Left forelimb (tissue), 1 donor: ENCODE measurements at regions not wholly inside any gene's neighbourhood (a gene's known extent, or its start where the extent isn't known, plus 50 kb on each side); places are given as distances from the start of the nearest gene placed in this dataset.
"Not testable (repeated sequence)": the region's sequence is repeated elsewhere in the genome, so short reads cannot be mapped to it uniquely, and the experiment has no call there.

Experiments
- DNase-seq: peaks from one replicate; pipeline ENCODE4 v3.0.0-alpha.2; 2018; ENCODE audit warnings: low spot score

DNA sequence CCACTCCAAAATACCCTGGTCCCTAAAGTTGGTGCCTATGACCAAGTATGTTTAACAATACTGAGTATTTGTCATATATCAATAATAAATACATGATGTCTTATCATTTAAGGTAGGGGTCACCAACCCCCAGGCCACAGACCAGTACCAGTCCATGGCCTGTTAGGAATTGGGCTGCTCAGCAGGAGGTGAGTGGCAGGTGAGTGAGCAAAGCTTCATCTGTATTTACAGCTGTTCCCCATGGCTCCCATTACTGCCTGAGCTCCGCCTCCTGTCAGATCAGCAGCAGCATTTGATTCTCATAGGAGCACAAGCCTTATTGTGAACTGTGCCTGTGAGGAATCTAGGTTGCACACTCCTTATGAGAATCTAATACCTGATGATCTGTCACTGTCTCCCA lies 126.2 kb downstream of the HNRNPD start:
- no peak for DNase-seq

DNA sequence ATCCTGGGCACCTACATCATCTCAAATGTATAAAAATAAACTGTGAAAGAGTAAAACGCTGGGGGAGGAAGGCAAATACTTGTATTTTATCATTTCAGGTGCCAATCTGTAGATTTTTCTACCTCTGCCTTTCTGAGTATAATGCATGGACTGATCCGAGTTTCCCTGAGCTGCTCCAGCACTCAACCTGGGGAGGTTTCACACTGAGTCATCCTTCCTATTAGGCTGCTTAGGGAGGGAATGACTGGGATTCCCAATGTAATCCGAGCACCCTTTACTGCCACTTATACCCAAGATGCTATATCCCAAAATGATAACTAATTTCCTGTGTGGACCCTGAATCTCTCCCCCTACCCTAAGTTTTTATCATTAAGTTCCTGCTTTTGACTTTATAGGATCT lies 126.6 kb downstream of the HNRNPD start:
- no peak for DNase-seq

DNA sequence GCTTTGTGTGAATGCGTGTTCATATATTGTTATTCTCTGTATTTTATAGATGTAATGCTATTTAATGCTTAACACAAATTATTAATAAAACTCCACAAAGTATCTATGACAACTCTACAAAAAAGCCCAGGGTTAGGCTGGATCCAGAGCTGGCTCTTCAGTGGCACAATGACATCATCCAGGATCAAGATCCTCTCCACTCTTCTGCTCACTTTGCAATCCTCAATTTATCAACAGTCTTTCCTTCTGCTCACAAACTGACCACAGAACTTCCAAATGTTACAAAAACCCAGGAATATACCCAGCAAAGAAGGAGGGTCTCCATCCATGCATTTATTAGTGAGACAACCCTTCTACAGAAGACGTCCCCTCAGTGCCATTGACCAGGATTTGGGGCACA lies 132.3 kb downstream of the HNRNPD start:
- no peak for DNase-seq

DNA sequence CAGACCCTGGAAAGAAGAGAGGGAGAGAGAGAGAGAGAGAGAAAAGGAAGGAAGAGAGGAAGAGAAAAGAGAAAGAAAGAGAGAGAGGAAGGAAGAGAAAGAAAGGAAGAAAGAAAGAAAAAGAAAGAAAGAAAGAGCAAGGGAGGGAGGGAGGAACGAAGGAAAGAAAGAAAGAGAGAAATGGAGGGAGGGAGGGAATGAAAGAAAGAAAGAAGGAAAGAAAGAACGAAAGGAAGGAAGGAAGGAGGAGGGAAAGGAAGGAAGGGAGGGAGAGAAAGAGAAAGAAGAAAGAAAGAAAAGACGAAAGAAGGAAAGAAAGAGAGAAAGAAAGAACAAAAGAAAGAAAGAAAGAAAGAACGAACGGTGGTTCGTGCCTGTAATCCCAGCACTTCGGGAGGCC lies 133.4 kb downstream of the HNRNPD start:
- no peak for DNase-seq

DNA sequence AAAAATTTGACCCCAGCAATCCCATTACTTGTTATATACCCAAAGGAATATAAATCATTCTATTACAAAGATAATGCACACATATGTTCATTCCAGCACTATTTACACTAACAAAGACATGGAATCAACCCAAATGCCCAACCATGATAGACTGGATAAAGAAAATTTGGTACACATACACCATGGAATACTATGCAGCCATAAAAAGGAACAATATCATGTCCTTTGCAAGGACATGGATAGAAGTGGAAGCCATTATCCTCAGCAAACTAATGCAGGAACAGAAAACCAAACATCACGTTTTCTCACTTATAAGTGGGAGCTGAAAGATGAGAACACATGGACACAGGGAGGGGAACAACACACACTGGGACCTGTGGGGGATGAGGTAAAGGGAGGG lies 136.6 kb downstream of the HNRNPD start:
- not testable (repeated sequence) for DNase-seq

DNA sequence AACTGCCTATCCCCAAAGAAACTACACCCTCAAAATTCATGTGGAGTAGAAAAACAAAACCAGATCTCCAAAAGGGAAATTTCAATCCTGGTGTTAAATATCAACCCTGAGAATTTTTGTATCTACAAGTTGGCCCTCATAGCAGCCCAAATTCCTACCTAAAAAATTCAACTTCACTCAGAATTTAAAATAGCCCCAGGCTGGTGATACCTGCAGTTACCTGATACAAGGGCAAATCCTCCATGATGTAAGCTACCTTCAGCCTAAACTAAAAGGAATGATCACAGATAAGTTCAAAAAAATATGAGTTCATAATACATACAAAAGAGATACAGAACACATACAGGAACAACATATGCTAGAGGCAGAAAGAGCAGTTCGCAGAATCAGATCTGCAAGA lies 138.4 kb downstream of the HNRNPD start:
- DNase-seq: no peak

DNA sequence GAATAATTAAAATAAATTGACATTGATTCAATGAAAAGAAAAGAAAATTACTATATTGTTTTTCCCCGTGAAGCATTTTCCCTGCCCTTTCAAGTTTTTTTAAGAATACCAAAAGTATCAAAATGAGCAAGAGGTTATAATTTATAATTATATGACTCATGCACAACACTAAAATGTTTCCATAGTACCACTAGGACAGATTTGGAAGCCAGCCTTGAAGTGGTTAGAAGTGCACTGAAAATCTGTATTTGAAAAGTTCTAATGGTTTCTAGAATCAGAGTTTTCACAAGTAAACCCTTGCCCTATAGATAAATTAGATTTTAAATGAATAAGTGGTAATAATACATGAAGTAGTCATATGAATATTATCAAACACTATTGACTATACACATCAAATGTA lies 140.9 kb downstream of the HNRNPD start:
- no peak for DNase-seq

DNA sequence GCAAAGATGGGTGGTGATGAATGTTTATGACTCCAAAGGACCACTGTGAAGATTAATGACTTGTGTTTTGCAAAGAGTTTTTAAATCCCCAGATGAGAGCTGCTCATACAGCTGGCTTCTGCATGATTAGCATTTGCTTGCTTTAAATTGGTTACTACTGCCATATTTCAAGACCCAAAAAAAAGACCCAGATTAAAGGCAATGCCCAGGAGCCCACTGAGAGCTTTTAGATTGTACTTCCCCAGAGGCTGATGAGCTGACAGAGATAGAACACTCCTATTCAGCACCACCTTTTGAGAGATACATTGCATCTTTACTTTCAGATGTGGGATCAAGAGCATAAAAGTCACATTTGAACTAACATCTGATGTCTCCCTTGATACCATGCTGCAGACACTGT lies 142.0 kb downstream of the HNRNPD start:
- DNase-seq: no peak

DNA sequence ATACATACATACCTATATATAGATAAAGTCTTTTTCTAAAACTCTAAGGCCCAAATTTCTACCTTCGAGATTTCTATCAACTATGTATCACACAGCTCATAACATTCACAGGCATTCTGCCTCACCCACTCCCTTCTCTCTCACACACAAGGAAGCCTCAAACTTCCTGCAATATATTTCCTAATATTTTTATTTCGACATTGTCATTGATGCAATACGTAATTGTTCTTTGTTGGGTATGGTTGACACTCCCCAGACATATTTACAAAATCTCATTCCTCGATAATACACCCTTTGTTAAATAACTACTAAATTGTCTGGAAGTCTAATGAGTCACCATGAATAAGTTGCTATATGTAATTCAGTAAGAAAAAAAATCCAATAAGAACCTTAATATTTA lies 143.5 kb downstream of the HNRNPD start:
- DNase-seq: no peak

DNA sequence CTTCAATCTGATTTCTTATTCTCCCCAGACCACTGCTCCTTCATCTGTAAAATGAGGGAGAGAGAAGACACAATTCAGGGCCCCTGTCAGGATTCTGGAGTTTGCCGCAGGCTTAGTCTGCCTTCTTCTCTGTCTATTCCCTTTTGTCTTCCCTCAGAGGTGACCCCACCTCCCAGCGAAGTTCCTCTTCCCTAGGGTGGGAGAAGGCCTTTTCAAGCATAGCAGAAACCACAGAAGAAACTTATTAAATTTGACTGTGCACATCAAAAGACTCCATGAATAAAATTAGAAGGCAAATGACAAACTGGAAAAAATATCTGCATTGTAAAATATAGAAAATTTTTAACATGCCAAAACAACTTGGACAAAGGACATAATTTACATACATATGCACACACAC lies 148.8 kb downstream of the HNRNPD start:
- DNase-seq: no peak

DNA sequence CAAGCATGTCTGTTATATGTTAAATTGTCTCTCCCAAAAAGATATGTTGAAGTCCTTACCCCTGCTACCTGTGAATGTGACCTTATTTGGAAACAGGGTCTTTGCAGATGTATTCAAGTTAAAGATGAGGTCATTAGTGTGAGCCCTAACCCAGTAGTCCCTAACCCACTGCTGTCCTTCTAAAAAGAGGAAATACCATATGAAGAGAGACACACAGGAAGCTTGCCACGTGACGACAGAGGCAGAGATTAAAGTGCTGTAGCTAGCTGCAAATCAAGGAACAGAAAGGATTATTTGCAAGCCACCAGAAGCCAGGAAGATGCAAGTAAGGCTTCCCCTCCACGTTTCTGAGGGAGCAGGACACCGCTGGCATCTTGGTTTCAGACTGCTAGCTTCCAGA lies 150.1 kb downstream of the HNRNPD start:
- no peak for DNase-seq

DNA sequence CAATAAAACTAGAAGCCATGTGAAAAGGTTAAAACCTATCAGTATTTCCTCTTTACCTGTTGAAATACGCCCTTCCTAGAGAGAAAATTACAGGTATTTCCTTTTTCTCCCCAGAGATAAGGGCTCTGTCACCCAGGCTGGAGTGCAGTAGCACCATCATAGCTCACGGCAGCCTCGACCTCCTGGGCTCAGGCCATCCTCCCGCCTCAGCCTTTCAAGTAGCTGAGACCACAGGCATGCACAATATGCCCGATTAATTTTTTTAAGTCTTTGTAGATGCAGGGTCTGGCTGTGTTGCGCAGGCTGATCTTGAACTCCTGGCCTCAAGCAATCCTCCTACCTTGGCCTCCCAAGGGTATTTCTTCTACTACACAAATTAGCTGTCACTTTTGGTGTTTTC lies 154.4 kb downstream of the HNRNPD start:
- no peak for DNase-seq

DNA sequence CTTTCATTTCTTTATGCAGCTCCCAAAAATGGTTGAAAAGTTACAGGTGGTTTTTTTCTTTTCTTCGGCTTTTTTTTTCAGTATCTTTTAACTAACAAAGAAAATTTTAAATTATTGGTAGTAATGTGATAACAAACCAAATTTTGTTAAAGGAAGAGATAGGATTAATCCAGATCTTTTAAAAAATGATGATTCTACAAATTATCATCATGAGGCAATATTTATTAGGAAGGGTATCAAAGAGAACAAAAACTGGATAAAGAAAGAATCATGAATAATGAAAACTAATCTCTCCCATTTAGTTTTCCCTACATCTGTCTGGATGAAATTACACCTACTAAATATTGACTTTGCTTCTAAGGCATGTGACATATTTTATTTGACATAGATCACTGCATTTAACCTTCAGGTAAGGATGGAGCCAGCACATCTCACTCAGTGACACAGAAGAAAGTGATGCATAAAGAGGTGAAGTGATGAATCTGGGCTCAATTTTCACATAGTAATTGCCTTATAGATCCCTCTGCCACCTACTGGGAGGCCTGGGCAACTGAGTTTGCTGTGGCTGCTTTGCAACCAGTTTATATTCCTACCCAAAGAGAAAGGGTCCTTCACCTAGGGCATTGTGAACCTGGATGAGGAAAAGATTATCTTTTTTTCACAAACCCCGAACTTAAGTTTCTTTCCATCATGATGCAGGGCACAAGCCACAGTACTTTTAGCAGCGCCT lies 155.6 kb downstream of the HNRNPD start:
- DNase-seq: no peak

DNA sequence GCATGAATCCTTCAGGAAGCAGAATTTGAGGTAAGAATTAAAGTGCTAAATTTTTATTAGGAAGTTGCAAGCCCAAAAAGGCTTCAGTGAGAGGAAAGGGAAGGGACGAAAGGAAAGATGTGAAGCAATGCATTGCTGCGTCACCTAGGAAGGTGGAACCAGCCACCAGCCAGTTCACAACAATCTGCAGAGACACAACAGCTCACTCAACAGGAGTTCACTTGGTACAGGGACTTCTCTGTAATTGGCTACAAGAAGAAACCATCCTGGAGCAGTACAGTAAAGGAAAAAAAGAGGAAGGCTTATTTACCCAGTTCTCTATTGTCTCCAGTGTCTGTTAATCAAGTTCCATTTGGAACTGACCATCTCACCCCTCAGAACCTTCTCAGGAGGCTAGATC lies 157.6 kb downstream of the HNRNPD start:
- DNase-seq: no peak

DNA sequence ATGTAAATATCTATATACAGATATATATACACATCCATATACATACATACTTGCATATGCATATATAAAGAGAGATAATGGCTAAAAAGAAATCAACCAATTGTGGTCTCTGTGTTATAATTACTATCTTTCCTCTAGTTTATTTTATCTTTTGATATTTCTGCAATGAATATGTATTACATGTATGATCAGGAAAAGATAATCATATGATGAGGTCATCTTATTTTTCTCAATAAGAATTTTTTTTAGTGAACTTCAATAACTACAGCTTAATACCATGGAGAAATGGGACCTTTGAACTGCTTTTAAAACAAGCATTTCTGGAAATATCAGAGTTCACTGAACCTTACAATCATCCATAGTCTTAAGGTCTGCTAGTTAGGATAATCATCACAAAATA lies 158.0 kb downstream of the HNRNPD start:
- no peak for DNase-seq

DNA sequence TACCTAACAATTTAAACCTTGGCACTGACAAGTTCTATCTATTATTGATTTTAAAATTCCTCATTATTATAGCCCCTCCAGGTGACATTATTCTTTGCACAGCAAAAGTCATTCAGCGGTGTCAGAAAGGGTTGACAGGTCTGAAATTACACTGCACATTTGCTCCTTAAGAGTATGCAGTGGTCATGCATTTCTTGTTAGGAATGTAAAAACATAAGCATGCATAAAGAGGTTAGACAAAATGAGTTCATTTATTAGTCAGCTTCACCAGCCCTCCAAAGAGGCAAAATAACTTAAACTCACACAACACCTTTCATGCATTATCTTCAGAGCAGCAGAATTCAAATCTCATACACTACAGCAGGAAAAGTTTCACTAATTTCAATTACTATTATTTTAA lies 158.8 kb downstream of the HNRNPD start:
- no peak for DNase-seq

DNA sequence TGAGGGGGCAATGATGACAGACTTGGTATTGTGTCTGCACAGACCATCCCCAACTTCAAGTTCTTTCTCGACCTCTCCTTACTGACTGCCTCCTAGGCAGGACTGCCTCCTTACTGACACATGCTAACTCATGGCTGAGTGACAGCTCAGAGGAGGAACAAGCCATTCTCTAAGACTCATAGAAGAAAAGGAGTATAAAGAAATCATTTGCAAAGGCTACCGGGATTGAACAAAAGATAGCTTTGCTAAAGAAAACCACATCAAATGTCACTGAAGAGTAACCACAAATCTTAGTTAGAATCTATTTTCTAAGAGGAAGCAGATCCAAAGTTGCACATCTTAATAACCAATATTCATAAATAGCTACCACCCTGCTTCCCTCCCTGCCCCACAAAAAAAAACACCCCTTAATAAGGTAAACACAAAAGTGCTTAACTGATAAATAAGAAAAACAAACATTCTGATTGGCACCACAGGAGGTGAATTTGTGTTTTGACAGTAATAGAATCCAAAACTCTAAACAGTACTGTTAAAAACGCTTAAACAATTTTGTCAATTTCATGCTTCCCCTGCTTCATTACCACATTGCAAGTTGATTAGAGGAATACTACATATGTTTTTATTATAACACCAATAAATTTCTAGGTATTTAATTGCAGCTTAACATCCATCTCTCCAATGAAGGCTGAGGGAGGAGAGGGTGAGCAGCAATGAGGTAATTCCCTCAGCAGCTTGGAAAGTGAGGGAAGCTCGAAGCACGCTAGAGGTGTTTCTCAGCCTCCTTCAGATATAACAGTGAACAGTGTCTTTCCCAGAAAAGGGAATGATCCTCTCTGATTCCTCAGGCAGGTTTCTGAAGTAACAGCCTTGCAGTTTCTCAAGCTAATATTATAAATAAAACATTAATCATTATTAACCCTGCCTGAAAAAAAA lies 160.0 kb downstream of the HNRNPD start:
- DNase-seq: no peak

DNA sequence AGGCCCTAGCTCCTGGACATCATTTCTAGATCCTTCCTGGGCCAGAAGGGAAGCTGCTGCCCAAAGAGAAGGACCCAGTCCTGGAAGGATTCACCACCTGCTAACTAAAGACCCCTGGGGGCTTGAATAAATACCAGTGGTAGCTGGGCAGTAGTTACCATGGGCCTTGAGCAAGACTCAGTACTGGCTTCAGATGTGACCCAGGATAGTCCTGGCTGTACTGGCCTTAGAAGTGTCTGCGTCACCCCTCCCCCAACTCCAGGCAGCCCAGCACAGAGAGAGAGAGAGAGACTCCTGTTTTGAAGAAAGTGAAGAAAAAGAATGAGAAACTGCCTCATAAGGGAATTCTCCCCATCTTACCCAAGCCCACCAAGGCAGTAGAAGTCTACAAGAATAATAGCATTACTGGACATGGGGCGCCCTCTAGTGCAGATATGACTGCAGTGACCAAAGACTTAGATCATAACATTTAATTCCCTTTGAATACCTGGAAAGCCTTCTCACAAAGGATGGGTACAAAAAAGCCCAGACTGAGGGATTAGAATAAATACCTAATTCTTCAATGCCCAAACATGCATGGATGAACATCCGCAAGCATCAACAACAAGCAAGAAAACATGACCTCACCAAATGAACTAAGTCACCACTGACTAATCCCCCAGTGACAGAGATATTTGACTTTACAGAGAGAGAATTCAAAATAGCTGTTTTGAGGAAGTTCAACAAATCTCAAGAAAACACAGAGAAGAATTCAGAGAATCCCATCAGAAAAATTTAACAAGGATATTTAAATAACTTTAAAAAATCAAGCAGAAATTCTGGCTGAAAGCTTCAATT lies 171.8 kb downstream of the HNRNPD start:
- no peak for DNase-seq

DNA sequence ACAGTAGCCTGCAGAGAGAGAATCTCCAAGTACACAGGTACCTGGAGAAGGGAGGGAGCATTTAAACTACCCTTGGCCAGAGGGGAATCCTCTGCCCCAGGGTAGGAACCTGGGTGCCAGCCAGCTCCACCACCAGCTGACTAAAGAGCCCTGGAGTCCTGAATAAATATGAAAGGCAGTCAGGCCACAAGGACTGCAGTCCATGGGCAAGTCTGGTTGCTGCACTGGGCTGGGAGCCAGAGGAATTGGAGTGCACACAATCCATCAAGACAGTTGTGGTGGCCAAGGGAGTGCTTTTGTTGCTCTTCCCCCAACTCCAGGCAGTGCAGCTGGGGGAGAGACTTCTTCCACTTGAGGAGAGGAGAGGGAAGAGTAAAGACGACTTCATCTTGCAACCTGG lies 172.5 kb downstream of the HNRNPD start:
- no peak for DNase-seq

DNA sequence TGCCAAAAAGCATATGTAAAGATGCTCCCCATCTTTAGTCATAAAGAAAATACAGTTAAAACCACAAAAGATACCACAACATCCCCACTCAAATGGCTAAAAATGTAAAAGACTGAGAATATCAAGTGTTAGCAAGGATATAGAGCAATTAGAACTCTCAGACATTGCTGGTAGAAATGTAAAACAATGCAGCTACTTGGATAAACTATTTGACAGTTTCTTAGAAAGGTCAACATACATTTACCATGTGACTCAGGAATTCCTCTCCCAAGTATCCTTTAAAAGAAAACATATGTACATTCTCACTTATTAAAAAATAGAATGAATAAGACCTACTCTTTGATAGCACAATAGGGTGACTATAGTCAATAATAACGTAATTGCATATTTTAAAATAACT lies 173.7 kb downstream of the HNRNPD start:
- DNase-seq: no peak

DNA sequence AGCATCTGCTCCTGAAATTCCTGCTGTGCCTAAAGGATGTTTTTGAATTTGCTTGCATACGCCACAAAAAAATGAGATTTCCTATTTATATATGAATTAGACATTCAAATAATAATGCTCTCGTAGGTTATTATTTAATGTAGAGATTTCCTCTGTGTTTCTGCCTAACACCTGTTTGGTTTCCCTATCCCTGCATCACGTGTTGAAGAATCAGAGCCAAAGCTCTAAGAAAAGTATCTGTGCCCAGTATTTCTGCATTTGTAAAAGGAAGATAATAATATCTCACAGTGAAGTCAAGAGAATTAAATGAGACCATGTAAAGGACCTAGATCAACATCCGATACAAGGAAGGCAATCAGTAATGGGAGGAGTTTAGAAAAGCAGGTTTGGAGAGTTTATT lies 179.5 kb downstream of the HNRNPD start:
- no peak for DNase-seq

DNA sequence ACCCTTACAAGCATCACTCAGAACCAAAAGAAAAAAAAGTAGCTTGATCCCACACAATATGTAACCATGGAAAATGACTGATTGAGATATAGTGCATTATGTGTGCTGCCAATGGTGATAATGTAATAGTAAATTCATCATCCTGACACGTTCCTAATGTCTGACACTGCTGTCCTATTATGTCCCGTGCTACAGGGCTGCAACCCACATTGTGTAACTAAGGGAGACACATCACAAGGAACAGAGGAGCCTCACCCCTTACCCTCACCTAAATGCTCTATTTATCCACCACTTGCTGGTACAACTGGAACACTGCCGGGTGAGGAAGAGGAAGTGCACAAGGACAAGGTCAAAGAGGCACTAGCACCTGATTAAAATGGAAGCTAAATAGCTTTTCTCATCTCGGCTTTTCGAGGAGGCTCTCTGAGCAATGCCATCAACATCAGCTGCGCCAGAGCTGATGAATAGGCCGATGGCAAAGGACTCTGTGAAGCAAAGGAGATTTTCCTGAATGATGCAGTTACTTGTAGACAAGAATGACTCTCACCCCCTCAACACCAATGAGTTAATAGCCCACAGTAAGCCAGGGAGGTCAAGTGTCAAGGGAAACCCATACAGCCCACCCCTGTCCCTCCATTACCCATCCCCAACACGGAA lies 181.6 kb downstream of the HNRNPD start:
- DNase-seq: no peak
